GM21447 (cell line): ENCODE measurements at regions not wholly inside any gene's neighbourhood (a gene's known extent, or its start where the extent isn't known, plus 50 kb on each side); places are given as distances from the start of the nearest gene placed in this dataset.
"Not testable (repeated sequence)": the region's sequence is repeated elsewhere in the genome, so short reads cannot be mapped to it uniquely, and the experiment has no call there.

Experiments used
- ATAC-seq: cut with Tn5 transposase; IDR thresholded peaks from one replicate; pipeline ENCODE4 v1.9.1; 2021; ENCODE audit not compliant: unreplicated experiment

DNA sequence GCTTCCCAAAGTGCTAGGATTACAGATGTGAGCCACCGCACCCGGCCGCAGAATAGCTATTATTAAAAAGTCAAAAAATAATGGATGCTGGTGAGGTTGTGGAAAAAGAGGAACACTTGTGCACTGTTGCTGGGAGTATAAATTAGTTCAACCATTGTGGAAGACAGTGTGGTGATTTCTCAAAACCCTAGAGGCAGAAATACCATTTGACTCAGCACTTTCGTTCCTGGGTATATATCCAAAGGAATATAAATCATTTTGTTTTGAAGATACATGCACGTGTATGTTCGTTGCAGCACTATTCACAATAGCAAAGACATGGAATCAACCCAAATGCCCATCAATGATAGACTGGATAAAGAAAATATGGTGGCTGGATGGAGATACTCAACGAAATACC, 132.1 kb upstream of the MED13 start:
- not testable (repeated sequence) for ATAC-seq

GRCh38 chr17:62196587-62196986, 131.5 kb upstream of the MED13 start:
- ATAC-seq: not testable (repeated sequence)

- ATAC-seq: no peak
Observed at GRCh38 chr17:62194401-62194800, 129.3 kb upstream of the MED13 start.

DNA sequence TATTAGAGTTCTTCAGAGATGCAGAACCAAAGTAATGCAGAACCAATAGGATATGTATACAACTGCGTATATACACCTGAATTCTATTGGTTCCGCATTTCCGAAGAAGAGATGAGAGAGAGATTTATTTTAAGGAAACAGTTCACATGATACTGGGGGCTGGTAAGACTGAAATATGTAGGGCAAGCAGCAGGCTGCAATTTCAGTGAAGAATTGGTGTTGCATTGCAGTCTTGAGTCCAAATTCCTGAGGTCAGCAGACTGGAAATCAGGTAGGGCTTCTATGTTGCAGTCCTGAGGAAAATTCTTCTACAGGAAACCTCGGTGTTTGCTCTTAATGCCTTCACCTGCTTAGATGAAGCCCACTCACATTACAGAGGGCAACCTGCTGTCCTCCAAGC, 128.2 kb upstream of the MED13 start:
- ATAC-seq: no peak

DNA sequence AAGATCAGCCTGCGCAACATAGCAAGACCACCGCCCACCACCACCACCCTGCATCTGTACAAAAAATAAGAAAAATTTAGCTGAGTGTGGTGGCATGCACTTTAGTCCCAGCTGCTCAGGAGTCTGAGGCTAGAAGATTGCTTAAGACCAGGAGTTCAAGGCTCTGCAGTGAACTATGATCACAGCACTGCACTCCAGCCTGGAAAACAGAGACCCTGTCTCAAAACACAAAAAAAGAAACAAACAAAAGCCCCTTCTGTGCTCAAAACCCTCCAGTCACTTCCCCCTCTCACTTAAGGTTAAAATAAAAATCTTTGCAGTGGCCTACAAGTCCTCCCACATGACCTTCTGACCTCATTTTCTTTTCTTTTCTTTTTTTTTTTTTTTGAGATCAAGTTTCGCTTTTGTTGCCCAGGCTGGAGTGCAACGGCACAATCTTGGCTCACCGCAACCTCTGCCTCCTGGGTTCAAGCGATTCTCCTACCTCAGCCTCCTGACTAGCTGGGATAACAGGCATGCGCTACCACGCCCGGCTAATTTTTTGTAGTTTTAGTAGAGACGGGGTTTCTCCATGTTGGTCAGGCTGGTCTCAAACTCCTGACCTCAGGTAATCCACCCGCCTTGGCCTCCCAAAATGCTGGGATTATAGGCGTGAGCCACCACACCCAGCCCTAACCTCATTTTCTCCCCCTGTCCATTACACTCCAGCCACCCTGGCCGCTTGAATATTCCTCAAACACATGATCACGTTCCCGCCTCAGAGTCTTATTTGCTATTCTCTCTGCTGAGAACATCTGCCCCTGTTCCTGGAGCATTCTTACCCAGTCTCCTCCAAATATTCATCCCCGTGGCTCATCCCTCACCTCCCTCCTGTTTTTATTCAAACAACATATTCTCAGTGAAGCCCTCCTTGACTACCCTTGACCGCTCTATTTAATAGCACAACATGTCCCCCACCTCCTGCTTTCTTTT, 126.6 kb upstream of the MED13 start:
- no peak for ATAC-seq

- ATAC-seq: no peak
Observed at GRCh38 chr17:62189377-62189776, 124.3 kb upstream of the MED13 start.

- no peak for ATAC-seq
Observed at GRCh38 chr17:62188713-62189112, 123.6 kb upstream of the MED13 start.

DNA sequence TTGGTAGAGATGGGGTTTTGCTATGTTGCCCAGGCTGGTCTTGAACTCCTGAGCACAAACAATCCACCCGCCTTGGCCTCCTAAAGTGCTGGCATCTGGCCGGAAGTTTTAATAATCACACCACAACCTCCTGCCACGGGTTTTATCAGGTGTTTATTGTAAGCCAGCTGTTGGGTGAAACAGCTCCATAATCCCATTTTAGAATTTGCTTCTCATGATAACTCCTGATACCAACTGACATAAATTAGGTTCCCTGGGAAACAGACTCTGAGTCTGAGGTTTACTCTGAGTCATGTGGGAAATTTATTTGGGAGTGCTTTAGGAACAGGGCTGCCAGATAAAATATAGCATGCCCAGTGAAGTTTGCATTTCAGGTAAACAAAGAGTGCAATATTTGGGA, 122.6 kb upstream of the MED13 start:
- no peak for ATAC-seq

DNA sequence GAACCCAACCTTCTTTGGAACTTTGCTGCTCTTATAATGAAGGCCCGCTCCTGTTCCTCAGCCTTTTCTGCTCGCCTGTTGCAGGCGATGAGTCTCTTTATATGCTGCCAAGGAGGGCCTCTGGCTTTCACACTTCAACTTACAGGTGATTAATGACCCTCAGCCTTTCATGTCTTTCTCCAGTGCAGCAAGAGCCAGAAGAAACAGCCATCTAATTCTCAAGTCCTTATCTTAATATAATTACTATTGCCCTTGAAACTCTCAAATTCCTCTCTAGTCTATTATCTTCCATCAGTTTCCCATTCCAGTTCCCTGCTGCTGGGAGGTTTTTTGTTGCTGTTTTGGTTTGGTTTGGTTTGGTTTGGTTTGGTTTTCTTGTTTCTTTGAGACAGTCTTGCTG, 121.8 kb upstream of the MED13 start:
- no peak for ATAC-seq

DNA sequence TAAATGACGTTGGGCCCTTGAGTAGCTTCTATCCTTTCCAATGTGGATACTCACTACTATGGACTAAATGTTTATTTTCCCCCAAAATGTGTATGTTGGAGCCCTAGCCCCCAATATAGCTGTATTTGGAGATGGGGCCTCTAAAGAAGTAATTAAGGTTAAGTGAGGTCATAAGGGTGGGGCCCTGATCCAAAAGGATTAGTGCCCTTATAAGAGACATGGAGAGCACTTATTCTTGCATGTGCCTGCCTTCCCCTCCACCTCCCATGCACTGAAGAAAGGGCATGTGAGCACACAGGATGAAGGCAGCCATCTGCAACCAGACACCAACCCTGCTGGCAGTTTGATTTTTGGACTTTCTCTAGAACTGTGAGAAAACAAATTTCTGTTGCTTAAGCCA, 115.7 kb upstream of the MED13 start:
- no peak for ATAC-seq

GRCh38 chr17:62179525-62180161, 114.6 kb upstream of the MED13 start:
- no peak for ATAC-seq

GRCh38 chr17:62178579-62178978, 113.5 kb upstream of the MED13 start:
- no peak for ATAC-seq

DNA sequence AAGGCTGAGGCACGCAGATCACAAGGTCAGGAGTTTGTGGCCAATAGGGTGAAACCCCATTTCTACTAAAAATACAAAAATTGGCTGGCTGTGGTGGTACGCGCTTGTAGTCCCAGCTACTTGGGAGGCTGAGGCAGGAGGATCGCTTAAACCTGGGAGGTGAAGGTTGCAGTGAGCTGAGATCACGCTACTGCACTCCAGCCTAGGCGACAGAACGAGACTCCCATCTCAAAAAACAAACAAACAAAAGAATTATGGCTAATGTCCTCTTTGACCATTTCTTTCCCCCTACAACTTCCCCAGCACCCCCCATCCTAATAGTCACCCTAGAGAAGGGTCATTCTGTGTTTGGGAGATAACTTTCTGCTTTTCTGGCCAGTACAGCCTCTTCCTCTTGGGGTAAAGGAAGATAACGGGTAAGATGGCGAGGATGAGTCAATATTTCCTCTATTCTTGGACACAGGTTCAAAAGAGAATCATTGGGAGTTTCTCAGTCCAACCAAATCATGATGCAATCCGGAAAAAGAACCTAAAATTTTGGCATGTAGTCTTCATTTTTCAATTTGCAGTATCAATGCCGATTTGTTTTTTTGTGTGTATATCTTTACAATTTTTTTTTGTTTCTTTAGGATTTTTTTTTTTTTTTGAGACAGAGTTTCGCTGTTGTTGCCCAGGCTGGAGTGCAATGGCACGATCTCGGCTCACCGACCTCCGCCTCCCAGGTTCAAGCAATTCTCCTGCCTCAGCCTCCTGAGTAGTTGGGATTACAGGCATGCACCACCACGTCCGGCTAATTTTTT, 107.6 kb upstream of the MED13 start:
- ATAC-seq: no peak

DNA sequence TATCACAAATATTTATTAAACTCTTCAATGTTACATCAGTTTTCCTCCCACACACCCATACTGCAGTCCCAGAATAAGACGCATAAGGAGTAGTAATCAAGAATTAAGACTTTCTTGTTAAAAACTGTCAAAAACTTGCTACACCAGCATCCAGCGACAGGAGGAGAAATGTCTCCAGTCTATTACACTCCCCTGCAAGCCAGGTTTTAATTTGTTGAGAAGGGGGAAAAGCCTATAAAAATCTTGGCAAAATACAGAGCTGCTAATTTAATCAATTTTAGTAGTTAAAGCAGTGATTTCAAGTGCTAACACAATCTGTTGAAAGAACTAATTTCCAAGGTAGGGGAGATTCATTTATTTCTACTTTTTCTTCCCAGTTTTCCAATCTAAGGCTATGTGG, 102.0 kb upstream of the MED13 start:
- ATAC-seq: no peak

- no peak for ATAC-seq
Observed at GRCh38 chr17:62164747-62165722, 100.0 kb upstream of the MED13 start.

DNA sequence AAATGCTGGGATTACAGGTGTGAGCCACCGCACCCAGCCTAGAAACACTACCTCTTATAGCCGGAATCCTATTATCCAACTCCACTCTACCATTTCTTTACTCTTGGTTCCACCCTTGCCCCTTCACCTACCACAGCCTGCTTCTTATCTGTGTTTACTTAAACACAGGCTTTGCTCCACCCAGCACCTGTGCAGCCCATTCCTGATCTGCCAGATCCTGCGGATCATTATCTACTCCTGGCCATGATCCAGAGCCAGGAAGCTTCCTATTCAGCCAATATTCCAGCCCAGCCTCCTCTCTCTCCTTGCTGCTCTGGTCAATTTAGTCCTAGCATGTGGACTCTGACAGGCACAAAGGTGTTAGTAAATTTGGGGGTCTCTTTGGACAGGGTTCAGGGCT, 98.8 kb upstream of the MED13 start:
- ATAC-seq: no peak

DNA sequence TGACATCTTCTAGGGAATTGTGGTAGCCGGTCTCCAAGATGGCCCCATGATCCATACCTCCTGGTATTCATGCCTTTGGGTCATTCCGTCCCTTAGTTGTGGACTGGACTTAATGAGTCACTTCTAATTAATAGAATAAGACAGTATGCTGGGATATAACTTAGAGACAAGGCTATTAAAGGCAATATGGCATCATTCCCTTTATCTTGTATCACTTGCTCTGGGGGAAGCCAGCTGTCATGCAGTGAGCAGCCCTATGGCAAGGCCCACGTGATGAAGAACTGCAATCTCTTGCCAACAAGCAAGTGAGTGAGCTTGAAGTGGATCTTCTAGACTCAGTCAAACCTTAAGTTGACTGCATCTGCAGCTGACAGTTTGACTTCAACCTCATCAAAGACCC, 97.8 kb upstream of the MED13 start:
- no peak for ATAC-seq

DNA sequence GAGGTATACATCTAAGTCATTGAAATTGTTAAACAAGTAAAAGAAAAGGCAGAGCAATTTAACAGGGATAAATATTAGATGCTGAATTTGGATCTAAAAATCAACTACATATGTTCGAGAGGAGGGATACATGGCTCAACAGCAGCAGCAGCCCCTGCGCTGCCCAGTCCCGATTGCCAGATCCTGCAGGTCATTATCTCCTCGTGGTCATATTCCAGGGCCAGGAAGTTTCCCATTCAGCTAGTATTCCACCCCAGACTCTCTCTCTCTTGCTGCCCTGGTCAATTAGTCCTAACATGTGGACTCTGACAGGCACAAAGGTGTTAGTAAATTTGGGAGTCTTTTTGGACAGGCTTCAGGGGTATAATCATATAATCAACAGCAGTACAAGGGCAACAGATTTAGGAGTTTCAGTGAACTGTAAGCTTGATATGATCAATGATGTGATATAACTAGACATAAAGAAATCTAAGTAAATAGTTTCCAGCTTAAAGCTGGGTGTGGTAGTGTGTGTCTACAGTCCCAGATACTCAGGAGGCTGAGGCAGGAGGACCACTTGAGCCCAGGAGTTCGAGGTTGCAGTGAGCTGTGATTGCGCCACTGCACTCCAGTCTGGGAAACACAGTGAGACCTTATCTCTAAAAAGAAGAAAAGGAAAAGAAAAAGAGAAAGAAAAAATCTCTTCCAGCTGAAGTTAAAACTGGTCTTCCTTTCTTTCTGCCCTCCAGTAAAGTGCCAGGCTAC, 96.5 kb upstream of the MED13 start:
- no peak for ATAC-seq

DNA sequence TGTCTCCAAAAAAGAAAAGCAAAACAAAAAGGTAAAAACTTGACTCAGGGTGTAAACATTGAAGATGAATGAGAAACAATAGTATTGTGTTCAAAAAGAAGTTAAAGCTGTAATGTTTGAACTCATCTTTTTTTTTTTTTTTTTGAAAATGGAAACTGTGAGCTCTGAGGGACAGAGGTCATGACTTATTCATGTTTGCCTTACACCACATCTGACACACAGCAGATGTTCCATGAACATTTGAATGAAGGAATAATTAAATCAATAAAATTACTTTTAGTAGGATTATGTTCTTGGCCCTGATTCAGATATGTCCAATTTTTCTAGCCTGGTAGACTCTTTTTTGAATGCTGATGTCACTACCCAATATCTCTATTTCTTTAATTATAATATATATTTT, 95.7 kb upstream of the MED13 start:
- ATAC-seq: no peak

- ATAC-seq: no peak
Observed at GRCh38 chr17:62159994-62160393, 94.9 kb upstream of the MED13 start.
